HepG2 (cell line): ENCODE measurements at regions not wholly inside any gene's neighbourhood (a gene's known extent, or its start where the extent isn't known, plus 50 kb on each side); places are given as distances from the start of the nearest gene placed in this dataset.

Source experiments
- ATAC-seq: fragments of 200-7000 bp; cut with Tn5 transposase; 3 replicates; pipeline ENCODE4 v1.9.1; 2020; ENCODE audit warnings: mild to moderate bottlenecking, moderate library complexity
- BruUV-seq: library from RNA; stranded (reverse); fragments of 400-500 nt; replicated peaks from 2 replicates; lab custom pipeline; 2021; lab: Mats Ljungman, UMichigan
- CTCF ChIA-PET: fragments of 300-600 bp; formaldehyde crosslinking; extraction: SDS; loops from one replicate; lab custom pipeline; 2021; ENCODE audit warnings: low total read pairs, inconsistent platforms, low intra/inter-chr PET ratio; lab: Yijun Ruan, JAX
- POLR2A ChIA-PET: fragments of 350-600 bp; sonication (Branson Sonifier 250); formaldehyde crosslinking; loops from one replicate; lab custom pipeline; 2020; ENCODE audit warnings: antibody characterized with exemption, inconsistent platforms; lab: Yijun Ruan, JAX
- DNase-seq: peaks from one replicate; pipeline ENCODE4 v3.0.0-alpha.2; 2015; ENCODE audit warnings: low spot score
- FAIRE-seq: peaks from 3 replicates; lab custom pipeline; 2011; peaks lifted over from hg19 to GRCh38; lab: Jason Lieb, UNC
- H2AFZ ChIP-seq: one replicate; pipeline ENCODE4 v1.6.1; 2011; ENCODE audit warnings: low read length, inconsistent platforms
- H3K27ac ChIP-seq: fragments of 300-600 bp; 3 replicates; pipeline ENCODE4 v1.8.0; 2011; ENCODE audit warnings: mixed run types, mild to moderate bottlenecking, mixed read lengths, low read length, inconsistent platforms; ENCODE audit not compliant: insufficient read depth; ENCODE audit errors: extremely low read length
- H3K27me3 ChIP-seq, 2 experiments: fragments of 200-600 bp in 1 of 2; 2 replicates in 1 of 2; 3 replicates in 1 of 2; pipeline versions ENCODE4 v1.6.0 to v1.8.0; 2011; ENCODE audit warnings: low read length in 2 of 2, mild to moderate bottlenecking in 2 of 2, moderate library complexity in 2 of 2, inconsistent platforms in 1 of 2; ENCODE audit not compliant: insufficient read depth in 2 of 2, control insufficient read depth in 1 of 2
- H3K36me3 ChIP-seq, 2 experiments: fragments of 200-600 bp in 1 of 2; replicated peaks in 1 of 2; 2 replicates in 1 of 2; 3 replicates in 1 of 2; pipeline versions ENCODE4 v1.5.1 to v1.8.0; 2011; ENCODE audit warnings: low read length in 2 of 2, inconsistent platforms in 1 of 2; ENCODE audit not compliant: insufficient read depth in 2 of 2, control insufficient read depth in 1 of 2
- H3K4me1 ChIP-seq: 2 replicates; pipeline ENCODE4 v1.5.1; 2012; ENCODE audit warnings: low read length, inconsistent platforms; ENCODE audit not compliant: insufficient read depth
- H3K4me2 ChIP-seq: 2 replicates; pipeline ENCODE4 v1.6.0; 2011; ENCODE audit warnings: low read depth, low read length, inconsistent platforms
- H3K4me3 ChIP-seq, 3 experiments: fragments of 200-600 bp in 1 of 3; sonication (generic), shearing (Covaris generic) in 1 of 3; replicated peaks in 1 of 3; 2 replicates each; pipeline ENCODE4 v1.5.1; 2011 to 2016; ENCODE audit warnings: low read length in 3 of 3, inconsistent platforms in 2 of 3, low read depth in 2 of 3, mild to moderate bottlenecking in 2 of 3, control low read depth in 1 of 3, mixed read lengths in 1 of 3; ENCODE audit not compliant: insufficient read depth in 1 of 3
- H3K79me2 ChIP-seq: one replicate; pipeline ENCODE4 v1.6.1; 2011; ENCODE audit warnings: low read length, inconsistent platforms; ENCODE audit not compliant: insufficient read depth
- H3K9ac ChIP-seq: 2 replicates; pipeline ENCODE4 v1.6.0; 2011; ENCODE audit warnings: mild to moderate bottlenecking, low read depth, low read length, inconsistent platforms; ENCODE audit not compliant: insufficient read depth
- H3K9me3 ChIP-seq: 2 replicates; pipeline ENCODE4 v1.5.1; 2012; ENCODE audit warnings: mild to moderate bottlenecking, low read length
- H4K20me1 ChIP-seq: 2 replicates; pipeline ENCODE4 v1.6.0; 2011; ENCODE audit warnings: inconsistent platforms, mild to moderate bottlenecking, low read length, moderate library complexity; ENCODE audit not compliant: insufficient read depth
- KIAA2018 ChIP-seq: sonication (generic); formaldehyde crosslinking; IDR thresholded peaks from 2 replicates; pipeline ENCODE4 v1.5.0; 2020; ENCODE audit warnings: mild to moderate bottlenecking, missing genetic modification reagents, borderline replicate concordance
- NFKB2 ChIP-seq: sonication (generic); formaldehyde crosslinking; IDR thresholded peaks from 2 replicates; pipeline ENCODE4 v1.4.0; 2020; ENCODE audit warnings: missing genetic modification reagents, borderline replicate concordance
- SP5 ChIP-seq: IDR thresholded peaks from 2 replicates; pipeline ENCODE4 v1.6.1; 2016; ENCODE audit warnings: low read depth, borderline replicate concordance
- WGBS: methylation state at CpG from one replicate; pipeline ENCODE4 v1.1.6; 2017; ENCODE audit warnings: low lambda C conversion rate; 5-methylcytosine and 5-hydroxymethylcytosine counted together
- in situ Hi-C: cut with HindIII; loops from 2 replicates; pipeline ENCODE4 v1.10.0; 2017; ENCODE audit warnings: low pct_unique_long_range_greater_than_20kb; ENCODE audit not compliant: extremely low pct_ligation_motif_present
- intact Hi-C: fragments of 100-400 bp; cut with micrococcal nuclease; formaldehyde crosslinking; loops from one replicate; pipeline ENCODE4 v1.10.0; 2022; ENCODE audit not compliant: unreplicated experiment

- Histone ChIP-seq H4K20me1 (no peaks in the 10 kb centered on the region), H3K4me2 (no peak overlapping the region), H3K27ac (no peak overlapping the region), H3K4me1 (no peaks in the 10 kb centered on the region), H3K9ac (no peak overlapping the region), H3K79me2 (no peaks in the 10 kb centered on the region), H3K27me3 (no peaks in the 10 kb centered on the region), H3K4me3 (no peak overlapping the region)
- intact Hi-C loops: no loop called here
- FAIRE-seq: no peak
- no TSS peak for BruUV-seq
- DNase-seq: no peak
- no peak for ATAC-seq
- TF ChIP-seq KIAA2018 (no peak), NFKB2 (CRISPR knock-in tag) (no peak), SP5 (CRISPR knock-in tag) (no peak)
- TF ChIP-seq, all 625 proteins: peak for 0
- ChIA-PET CTCF (no interaction called here), POLR2A (no interaction called here)
- WGBS: 3% methylated on average over 3 of the region's 3 CpGs
- no peak overlapping the region for H2AFZ ChIP-seq
- H3K9me3 ChIP-seq: no peaks in the 10 kb centered on the region
- in situ Hi-C loops: no loop called here
- no peaks in the 10 kb centered on the region for H3K36me3 ChIP-seq
Measured at GRCh38 chr2:40653829-40654228, 201.9 kb upstream of the SLC8A1 start.
